ENCODE measurements at regions not wholly inside any gene's neighbourhood (a gene's known extent, or its start where the extent isn't known, plus 50 kb on each side); places are given as distances from the start of the nearest gene placed in this dataset.

DNA sequence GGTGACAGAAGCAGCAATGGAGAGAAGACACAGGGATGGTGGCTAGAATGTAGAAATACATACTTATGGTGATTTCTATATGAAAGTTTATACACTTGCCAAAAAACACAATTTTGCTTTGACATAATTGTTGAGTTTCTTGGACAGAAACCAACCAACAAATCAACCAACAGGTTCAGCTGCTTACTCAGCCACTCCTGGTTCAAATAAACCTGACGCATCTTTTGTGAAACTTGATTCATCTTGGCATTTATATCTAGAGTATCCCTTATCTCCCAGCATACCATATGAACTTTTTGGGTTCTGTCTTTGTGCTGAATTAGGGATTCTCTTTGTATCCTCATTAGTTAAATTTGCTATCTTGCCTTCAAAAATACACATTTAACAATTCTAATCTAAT lies 54.1 kb upstream of the ERBB4 start:
- H3K4me3 ChIP-seq (ENCODE audit: low read length): no peak overlapping the region
- no peak overlapping the region for H2AFZ ChIP-seq (ENCODE audit: low read depth, low read length)
- H3K36me3 ChIP-seq (replicated peaks; ENCODE audit: low read depth, low read length): no peaks in the 10 kb centered on the region
- H3K9ac ChIP-seq (ENCODE audit: low read length): no peak overlapping the region
- peaks cover 16% of the 10 kb centered on the region for H3K4me1 ChIP-seq (ENCODE audit: low read length)
- H3K9me3 ChIP-seq (ENCODE audit: insufficient read depth, low read length): no peaks in the 10 kb centered on the region
- TF ChIP-seq EZH2phosphoT487 (IDR thresholded peaks at IDR 0.05; ENCODE audit: low read depth): no peak
- TF ChIP-seq, protein P1, sequence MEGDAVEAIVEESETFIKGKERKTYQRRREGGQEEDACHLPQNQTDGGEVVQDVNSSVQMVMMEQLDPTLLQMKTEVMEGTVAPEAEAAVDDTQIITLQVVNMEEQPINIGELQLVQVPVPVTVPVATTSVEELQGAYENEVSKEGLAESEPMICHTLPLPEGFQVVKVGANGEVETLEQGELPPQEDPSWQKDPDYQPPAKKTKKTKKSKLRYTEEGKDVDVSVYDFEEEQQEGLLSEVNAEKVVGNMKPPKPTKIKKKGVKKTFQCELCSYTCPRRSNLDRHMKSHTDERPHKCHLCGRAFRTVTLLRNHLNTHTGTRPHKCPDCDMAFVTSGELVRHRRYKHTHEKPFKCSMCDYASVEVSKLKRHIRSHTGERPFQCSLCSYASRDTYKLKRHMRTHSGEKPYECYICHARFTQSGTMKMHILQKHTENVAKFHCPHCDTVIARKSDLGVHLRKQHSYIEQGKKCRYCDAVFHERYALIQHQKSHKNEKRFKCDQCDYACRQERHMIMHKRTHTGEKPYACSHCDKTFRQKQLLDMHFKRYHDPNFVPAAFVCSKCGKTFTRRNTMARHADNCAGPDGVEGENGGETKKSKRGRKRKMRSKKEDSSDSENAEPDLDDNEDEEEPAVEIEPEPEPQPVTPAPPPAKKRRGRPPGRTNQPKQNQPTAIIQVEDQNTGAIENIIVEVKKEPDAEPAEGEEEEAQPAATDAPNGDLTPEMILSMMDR (IDR thresholded peaks at IDR 0.05; ENCODE audit: low read depth, low read length): no peak
- H3K27me3 ChIP-seq (ENCODE audit: low read depth, low read length): no peaks in the 10 kb centered on the region
- H3K27ac ChIP-seq (ENCODE audit: low read length): no peak overlapping the region
- no peaks in the 10 kb centered on the region for H3K79me2 ChIP-seq (ENCODE audit: low read length)
- H4K20me1 ChIP-seq (ENCODE audit: insufficient read depth, low read length): no peaks in the 10 kb centered on the region
- H3K4me2 ChIP-seq (ENCODE audit: low read length): no peak overlapping the region

All from OCI-LY3 (cell line).